ENCODE measurements at regions not wholly inside any gene's neighbourhood (a gene's known extent, or its start where the extent isn't known, plus 50 kb on each side); places are given as distances from the start of the nearest gene placed in this dataset.

- no peak overlapping the region for H3K27ac ChIP-seq (ENCODE audit: low read depth, low read length)
- Mint-ChIP-seq H3K27ac (no peak overlapping the region), H3K4me3 (no peak overlapping the region), H3K27me3 (no peaks in the 10 kb centered on the region), H3K36me3 (peaks cover 0 to 5% (median 0%) of the 10 kb centered on the region in 5 donors), H3K9me3 (peaks cover 0 to 42% (median 6%) of the 10 kb centered on the region in 11 donors), H3K4me1 (no peaks in the 10 kb centered on the region)
- ATAC-seq (no peak), DNase-seq (no peak)
- H3K36me3 ChIP-seq (ENCODE audit: control insufficient read depth in 2 of 3, insufficient read depth in 3 of 3, low read length in 3 of 3), result no peaks in the 10 kb centered on the region
- intact Hi-C loops (cut with micrococcal nuclease), result no loop called here
- ChIA-PET CTCF (no interaction called here), POLR2A (no interaction called here)
- H3K9me3 ChIP-seq (ENCODE audit: control insufficient read depth in 2 of 3, low read length in 3 of 3), result no peaks in the 10 kb centered on the region
- no peaks in the 10 kb centered on the region for H3K4me1 ChIP-seq (ENCODE audit: control insufficient read depth in 2 of 2, insufficient read depth in 2 of 2, low read length in 2 of 2)
- no peak overlapping the region for H3K4me3 ChIP-seq (ENCODE audit: low read length)
- no peaks in the 10 kb centered on the region for H3K27me3 ChIP-seq (ENCODE audit: control insufficient read depth in 2 of 2, insufficient read depth in 2 of 2, low read length in 2 of 2)
These were observed 713.1 kb downstream of the DNAJB9 start for GRCh38 chr7:109282726-109283125.

DNA sequence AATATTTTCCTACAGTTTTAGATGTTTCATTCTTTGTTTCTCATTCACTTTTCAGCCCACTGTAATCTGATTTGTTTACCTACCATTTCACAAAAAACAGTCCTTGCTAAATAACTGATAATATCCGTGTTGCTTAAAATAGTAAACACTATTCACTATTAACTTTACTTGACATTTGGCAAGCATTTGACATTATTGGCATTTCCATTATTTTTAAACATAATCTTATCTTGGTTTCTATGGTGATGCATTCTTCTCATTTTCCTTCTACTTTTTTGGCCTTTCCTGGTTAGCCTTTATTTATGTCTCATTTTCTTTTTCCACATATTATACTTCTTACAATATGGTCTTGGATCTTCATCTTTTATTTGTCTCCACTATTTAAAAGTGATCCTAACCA is 715.3 kb downstream of the DNAJB9 start:
- H3K27ac Mint-ChIP-seq, result no peak overlapping the region
- H3K4me3 Mint-ChIP-seq, result no peak overlapping the region
- Histone ChIP-seq H3K4me1 (ENCODE audit: control insufficient read depth in 2 of 2, insufficient read depth in 2 of 2, low read length in 2 of 2) (no peaks in the 10 kb centered on the region), H3K9me3 (ENCODE audit: control insufficient read depth in 2 of 3, low read length in 3 of 3) (no peaks in the 10 kb centered on the region), H3K27ac (ENCODE audit: low read depth, low read length) (no peak overlapping the region), H3K4me3 (ENCODE audit: low read length) (no peak overlapping the region), H3K36me3 (ENCODE audit: control insufficient read depth in 2 of 3, insufficient read depth in 3 of 3, low read length in 3 of 3) (no peaks in the 10 kb centered on the region), H3K27me3 (ENCODE audit: control insufficient read depth in 2 of 2, insufficient read depth in 2 of 2, low read length in 2 of 2) (no peaks in the 10 kb centered on the region)
- ChIA-PET CTCF (no interaction called here), POLR2A (no interaction called here)
- ATAC-seq (no peak), DNase-seq (no peak)
- H3K36me3 Mint-ChIP-seq, result peaks cover 0 to 5% (median 0%) of the 10 kb centered on the region in 5 donors
- H3K9me3 Mint-ChIP-seq, result peaks cover 0 to 49% (median 5%) of the 10 kb centered on the region in 11 donors
- H3K4me1 Mint-ChIP-seq, result no peaks in the 10 kb centered on the region
- H3K27me3 Mint-ChIP-seq, result no peaks in the 10 kb centered on the region
- intact Hi-C loops (cut with micrococcal nuclease), result no loop called here

DNA sequence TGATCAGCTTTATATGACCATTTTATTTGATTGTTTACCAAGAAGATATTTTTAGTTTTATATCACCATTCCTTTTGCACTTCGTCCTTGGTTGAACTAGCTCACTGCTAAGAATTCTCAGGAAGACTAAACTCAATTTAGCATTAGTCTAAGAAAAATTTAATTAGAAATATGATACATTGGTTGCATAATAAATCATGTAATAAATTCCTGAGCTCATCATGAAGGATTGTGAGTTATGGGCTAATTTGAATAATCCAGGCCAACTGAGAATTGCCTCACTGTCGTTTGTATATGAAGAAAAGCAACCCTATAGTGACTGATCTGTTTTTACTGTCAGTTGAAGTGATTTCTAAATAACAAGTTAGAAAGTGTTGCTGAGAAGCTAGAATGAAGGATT is 725.5 kb downstream of the DNAJB9 start:
- Histone ChIP-seq H3K9me3 (ENCODE audit: control insufficient read depth in 2 of 3, low read length in 3 of 3) (no peaks in the 10 kb centered on the region), H3K4me1 (ENCODE audit: control insufficient read depth in 2 of 2, insufficient read depth in 2 of 2, low read length in 2 of 2) (no peaks in the 10 kb centered on the region), H3K27ac (ENCODE audit: low read depth, low read length) (no peak overlapping the region), H3K4me3 (ENCODE audit: low read length) (no peak overlapping the region), H3K27me3 (ENCODE audit: control insufficient read depth in 2 of 2, insufficient read depth in 2 of 2, low read length in 2 of 2) (no peaks in the 10 kb centered on the region), H3K36me3 (ENCODE audit: control insufficient read depth in 2 of 3, insufficient read depth in 3 of 3, low read length in 3 of 3) (no peaks in the 10 kb centered on the region)
- H3K36me3 Mint-ChIP-seq, result no peaks in the 10 kb centered on the region
- no peaks in the 10 kb centered on the region for H3K4me1 Mint-ChIP-seq
- DNase-seq, result no peak
- H3K27ac Mint-ChIP-seq, result no peak overlapping the region
- no peak for ATAC-seq
- ChIA-PET CTCF (no interaction called here), POLR2A (interaction anchor here (0.6 kb wide), 1 partner anchor 1256 kb away, joined by 3 read pairs; no protein-coding TSS in a partner anchor)
- H3K9me3 Mint-ChIP-seq, result peaks cover 0 to 4% (median 0%) of the 10 kb centered on the region in 11 donors
- intact Hi-C loops (cut with micrococcal nuclease), result no loop called here
- peaks cover 0 to 1% (median 0%) of the 10 kb centered on the region in 5 donors for H3K27me3 Mint-ChIP-seq
- no peak overlapping the region for H3K4me3 Mint-ChIP-seq

- no peaks in the 10 kb centered on the region for H3K36me3 ChIP-seq (ENCODE audit: control insufficient read depth in 2 of 3, insufficient read depth in 3 of 3, low read length in 3 of 3)
- CTCF ChIA-PET, result no interaction called here
- H3K27me3 ChIP-seq (ENCODE audit: control insufficient read depth in 2 of 2, insufficient read depth in 2 of 2, low read length in 2 of 2), result no peaks in the 10 kb centered on the region
- no peak overlapping the region for H3K4me3 Mint-ChIP-seq
- H3K4me1 ChIP-seq (ENCODE audit: control insufficient read depth in 2 of 2, insufficient read depth in 2 of 2, low read length in 2 of 2), result no peaks in the 10 kb centered on the region
- DNase-seq, result no peak
- H3K4me1 Mint-ChIP-seq, result no peaks in the 10 kb centered on the region
- ATAC-seq, result no peak
- H3K4me3 ChIP-seq (ENCODE audit: low read length), result no peak overlapping the region
- H3K27ac ChIP-seq (ENCODE audit: low read depth, low read length), result no peak overlapping the region
- no peaks in the 10 kb centered on the region for H3K27me3 Mint-ChIP-seq
- no peak overlapping the region for H3K27ac Mint-ChIP-seq
- no peaks in the 10 kb centered on the region for H3K36me3 Mint-ChIP-seq
- POLR2A ChIA-PET, result no interaction called here
- intact Hi-C loops (cut with micrococcal nuclease), result no loop called here
- H3K9me3 ChIP-seq (ENCODE audit: control insufficient read depth in 2 of 3, low read length in 3 of 3), result no peaks in the 10 kb centered on the region
- peaks cover 0 to 48% (median 11%) of the 10 kb centered on the region in 11 donors for H3K9me3 Mint-ChIP-seq
These were observed 739.1 kb downstream of the DNAJB9 start for GRCh38 chr7:109308816-109309215.

- Histone ChIP-seq H3K9me3 (ENCODE audit: control insufficient read depth in 2 of 3, low read length in 3 of 3) (no peaks in the 10 kb centered on the region), H3K4me3 (ENCODE audit: low read length) (no peak overlapping the region), H3K36me3 (ENCODE audit: control insufficient read depth in 2 of 3, insufficient read depth in 3 of 3, low read length in 3 of 3) (no peaks in the 10 kb centered on the region), H3K27me3 (ENCODE audit: control insufficient read depth in 2 of 2, insufficient read depth in 2 of 2, low read length in 2 of 2) (no peaks in the 10 kb centered on the region), H3K27ac (ENCODE audit: low read depth, low read length) (no peak overlapping the region), H3K4me1 (ENCODE audit: control insufficient read depth in 2 of 2, insufficient read depth in 2 of 2, low read length in 2 of 2) (no peaks in the 10 kb centered on the region)
- Mint-ChIP-seq H3K27ac (no peak overlapping the region), H3K4me3 (no peak overlapping the region), H3K9me3 (peaks cover 0 to 49% (median 12%) of the 10 kb centered on the region in 11 donors), H3K27me3 (no peaks in the 10 kb centered on the region), H3K4me1 (no peaks in the 10 kb centered on the region), H3K36me3 (no peaks in the 10 kb centered on the region)
- CTCF ChIA-PET, result no interaction called here
- intact Hi-C loops (cut with micrococcal nuclease), result no loop called here
- POLR2A ChIA-PET, result no interaction called here
- ATAC-seq, result no peak
- DNase-seq, result no peak
These were observed 740.1 kb downstream of the DNAJB9 start for GRCh38 chr7:109309790-109310189.

- intact Hi-C loops (cut with micrococcal nuclease), result no loop called here
- Mint-ChIP-seq H3K36me3 (no peaks in the 10 kb centered on the region), H3K4me1 (no peaks in the 10 kb centered on the region), H3K27me3 (no peaks in the 10 kb centered on the region), H3K9me3 (peaks cover 0 to 8% (median 2%) of the 10 kb centered on the region in 11 donors), H3K4me3 (no peak overlapping the region), H3K27ac (no peak overlapping the region)
- DNase-seq (no peak), ATAC-seq (no peak)
- POLR2A ChIA-PET, result no interaction called here
- Histone ChIP-seq H3K27ac (ENCODE audit: low read depth, low read length) (no peak overlapping the region), H3K4me3 (ENCODE audit: low read length) (no peak overlapping the region), H3K27me3 (ENCODE audit: control insufficient read depth in 2 of 2, insufficient read depth in 2 of 2, low read length in 2 of 2) (no peaks in the 10 kb centered on the region), H3K36me3 (ENCODE audit: control insufficient read depth in 2 of 3, insufficient read depth in 3 of 3, low read length in 3 of 3) (no peaks in the 10 kb centered on the region), H3K4me1 (ENCODE audit: control insufficient read depth in 2 of 2, insufficient read depth in 2 of 2, low read length in 2 of 2) (no peaks in the 10 kb centered on the region), H3K9me3 (ENCODE audit: control insufficient read depth in 2 of 3, low read length in 3 of 3) (no peaks in the 10 kb centered on the region)
- CTCF ChIA-PET, result no interaction called here
These were observed 748.5 kb downstream of the DNAJB9 start for GRCh38 chr7:109318136-109318535.

- CTCF ChIA-PET, result no interaction called here
- Histone ChIP-seq H3K27me3 (ENCODE audit: control insufficient read depth in 2 of 2, insufficient read depth in 2 of 2, low read length in 2 of 2) (no peaks in the 10 kb centered on the region), H3K36me3 (ENCODE audit: control insufficient read depth in 2 of 3, insufficient read depth in 3 of 3, low read length in 3 of 3) (no peaks in the 10 kb centered on the region), H3K4me1 (ENCODE audit: control insufficient read depth in 2 of 2, insufficient read depth in 2 of 2, low read length in 2 of 2) (no peaks in the 10 kb centered on the region), H3K9me3 (ENCODE audit: control insufficient read depth in 2 of 3, low read length in 3 of 3) (no peaks in the 10 kb centered on the region), H3K4me3 (ENCODE audit: low read length) (no peak overlapping the region), H3K27ac (ENCODE audit: low read depth, low read length) (no peak overlapping the region)
- H3K27me3 Mint-ChIP-seq, result no peaks in the 10 kb centered on the region
- H3K27ac Mint-ChIP-seq, result no peak overlapping the region
- DNase-seq (no peak), ATAC-seq (no peak)
- POLR2A ChIA-PET, result no interaction called here
- no peaks in the 10 kb centered on the region for H3K36me3 Mint-ChIP-seq
- no peaks in the 10 kb centered on the region for H3K4me1 Mint-ChIP-seq
- H3K4me3 Mint-ChIP-seq, result no peak overlapping the region
- peaks cover 0 to 5% (median 0%) of the 10 kb centered on the region in 11 donors for H3K9me3 Mint-ChIP-seq
- intact Hi-C loops (cut with micrococcal nuclease), result no loop called here
These were observed 753.2 kb downstream of the DNAJB9 start for GRCh38 chr7:109322833-109323232.

All from naive thymus-derived CD4-positive, alpha-beta T cell (primary cell).